SH-SY5Y (cell line): ENCODE measurements at regions not wholly inside any gene's neighbourhood (a gene's known extent, or its start where the extent isn't known, plus 50 kb on each side); places are given as distances from the start of the nearest gene placed in this dataset.

ENCODE experiments used
- GATA2 ChIP-seq: IDR thresholded peaks from 2 replicates; pipeline ENCODE4 v1.6.1; 2011; ENCODE audit warnings: mild to moderate bottlenecking, low read depth, low read length
- GATA3 ChIP-seq: IDR thresholded peaks from 2 replicates; pipeline ENCODE4 v1.6.1; 2011; ENCODE audit warnings: low read depth, mild to moderate bottlenecking, low read length, moderate library complexity

GRCh38 chr3:17840126-17840525, 97.7 kb upstream of the TBC1D5 start:
- TF ChIP-seq GATA2: no peak
- TF ChIP-seq GATA3: no peak
